HCT116 (cell line): ENCODE measurements at regions not wholly inside any gene's neighbourhood (a gene's known extent, or its start where the extent isn't known, plus 50 kb on each side); places are given as distances from the start of the nearest gene placed in this dataset.
"Not testable (repeated sequence)": the region's sequence is repeated elsewhere in the genome, so short reads cannot be mapped to it uniquely, and the experiment has no call there.

Source experiments
- ATAC-seq: fragments of 200-7000 bp; cut with Tn5 transposase; 2 replicates; pipeline ENCODE4 v1.9.1; 2020; ENCODE audit warnings: mild to moderate bottlenecking, moderate library complexity
- BruUV-seq: library from RNA; stranded (reverse); fragments of 400-500 nt; replicated peaks from 2 replicates; lab custom pipeline; 2021; lab: Mats Ljungman, UMichigan
- CTCF ChIA-PET: fragments of 300-600 bp; sonication (Branson Sonifier 250); formaldehyde crosslinking; loops from one replicate; lab custom pipeline; 2021; ENCODE audit warnings: antibody characterized with exemption; lab: Charles Lee
- POLR2A ChIA-PET: fragments of 300-600, 350-600 bp; sonication (Branson Sonifier 250); formaldehyde crosslinking; loops from one replicate; lab custom pipeline; 2021; ENCODE audit warnings: antibody characterized with exemption; lab: Charles Lee
- RAD21 ChIA-PET, 2 experiments: fragments of 300-600 bp; sonication (Branson Sonifier 250); formaldehyde crosslinking; loops; one replicate each; lab custom pipeline; 2023; ENCODE audit warnings: low total read pairs in 2 of 2; ENCODE audit not compliant: uncharacterized antibody in 2 of 2, unreplicated experiment in 2 of 2, low non-redundant PET in 1 of 2; lab: Charles Lee
- DNase-seq: peaks from one replicate; pipeline ENCODE4 v3.0.0-alpha.2; 2010; ENCODE audit warnings: low read depth, low spot score
- H2AFZ ChIP-seq: fragments of 200-600 bp; shearing (Covaris generic), sonication (generic); 2 replicates; pipeline ENCODE4 v1.6.1; 2017; ENCODE audit warnings: low read depth, mixed run types, mixed read lengths, antibody characterized with exemption, low read length; ENCODE audit not compliant: poor library complexity, severe bottlenecking
- H3K27ac ChIP-seq: 2 replicates; pipeline ENCODE4 v1.5.1; 2012; ENCODE audit warnings: low read depth, low read length
- H3K27me3 ChIP-seq: fragments of 200-600 bp; sonication (generic); 2 replicates; pipeline ENCODE4 v1.6.1; 2016; ENCODE audit warnings: mixed run types, low read length, mixed read lengths; ENCODE audit not compliant: insufficient read depth
- H3K36me3 ChIP-seq, 2 experiments: fragments of 200-500 bp in 1 of 2; fragments of 200-600 bp in 1 of 2; sonication (Bioruptor generic) in 1 of 2; sonication (generic) in 1 of 2; 2 replicates each; pipeline versions ENCODE4 v1.5.1 to v1.6.1; 2014 to 2016; ENCODE audit warnings: low read length in 2 of 2, inconsistent platforms in 1 of 2, mixed read lengths in 1 of 2, mixed run types in 1 of 2; ENCODE audit not compliant: insufficient read depth in 2 of 2, control insufficient read depth in 1 of 2
- H3K4me1 ChIP-seq, 2 experiments: fragments of 200-600 bp in 1 of 2; sonication (generic) in 1 of 2; 2 replicates each; pipeline versions ENCODE4 v1.5.1 to v1.6.1; 2012 to 2017; ENCODE audit warnings: low read length in 2 of 2, inconsistent platforms in 1 of 2, mild to moderate bottlenecking in 1 of 2, mixed read lengths in 1 of 2, mixed run types in 1 of 2, moderate library complexity in 1 of 2; ENCODE audit not compliant: insufficient read depth in 2 of 2, control insufficient read depth in 1 of 2
- H3K4me2 ChIP-seq: fragments of 200-600 bp; sonication (generic); 2 replicates; pipeline ENCODE4 v1.6.1; 2017; ENCODE audit warnings: mixed run types, low read length, mixed read lengths
- H3K4me3 ChIP-seq, 2 experiments: fragments of 200-600 bp in 1 of 2; sonication (generic) in 1 of 2; replicated peaks in 1 of 2; 2 replicates each; pipeline ENCODE4 v1.5.1; 2011 to 2016; ENCODE audit warnings: low read length in 2 of 2, control low read depth in 1 of 2, low read depth in 1 of 2, mild to moderate bottlenecking in 1 of 2, mixed read lengths in 1 of 2, mixed run types in 1 of 2
- H3K79me2 ChIP-seq: fragments of 200-600 bp; sonication (generic); 2 replicates; pipeline ENCODE4 v1.6.1; 2017; ENCODE audit warnings: mild to moderate bottlenecking, mixed run types, low read length, moderate library complexity, mixed read lengths; ENCODE audit not compliant: insufficient read depth
- H3K9ac ChIP-seq: fragments of 200-600 bp; sonication (generic); 2 replicates; pipeline ENCODE4 v1.6.1; 2016; ENCODE audit warnings: low read length, mixed read lengths
- H3K9me2 ChIP-seq: fragments of 200-600 bp; sonication (generic), shearing (Covaris generic); 2 replicates; pipeline ENCODE4 v1.6.1; 2017; ENCODE audit warnings: mixed run types, mild to moderate bottlenecking, moderate library complexity; ENCODE audit not compliant: insufficient read depth
- H3K9me3 ChIP-seq, 2 experiments: fragments of 200-500 bp in 1 of 2; fragments of 200-600 bp in 1 of 2; sonication (Bioruptor generic) in 1 of 2; sonication (generic) in 1 of 2; 2 replicates each; pipeline ENCODE4 v1.6.1; 2014 to 2017; ENCODE audit warnings: low read length in 2 of 2, mixed read lengths in 2 of 2, inconsistent platforms in 1 of 2, low read depth in 1 of 2, mild to moderate bottlenecking in 1 of 2, mixed run types in 1 of 2, moderate library complexity in 1 of 2; ENCODE audit not compliant: control insufficient read depth in 1 of 2, insufficient read depth in 1 of 2
- H4K20me1 ChIP-seq: fragments of 200-600 bp; sonication (generic), shearing (Covaris generic); 2 replicates; pipeline ENCODE4 v1.6.1; 2017; ENCODE audit warnings: mixed run types, mild to moderate bottlenecking, moderate library complexity; ENCODE audit not compliant: insufficient read depth
- ATF3 ChIP-seq: IDR thresholded peaks from 2 replicates; pipeline ENCODE4 v1.6.1; 2012
- CBX3 ChIP-seq: IDR thresholded peaks from 2 replicates; pipeline ENCODE4 v1.6.1; 2012; ENCODE audit warnings: low read depth
- CEBPB ChIP-seq: IDR thresholded peaks from 2 replicates; pipeline ENCODE4 v1.6.1; 2012; ENCODE audit warnings: low read depth
- CTCF ChIP-seq, 3 experiments: fragments of 200-600 bp in 1 of 3; sonication (generic) in 1 of 3; IDR thresholded peaks in 2 of 3; conservative IDR thresholded peaks in 1 of 3; 2 replicates each; pipeline ENCODE4 v1.5.1; 2012 to 2017; ENCODE audit warnings: low read depth in 2 of 3, low read length in 2 of 3, antibody characterized with exemption in 1 of 3, borderline replicate concordance in 1 of 3, control low read depth in 1 of 3, mild to moderate bottlenecking in 1 of 3, mixed read lengths in 1 of 3, mixed run types in 1 of 3, moderate library complexity in 1 of 3; ENCODE audit not compliant: insufficient read depth in 1 of 3
- JUND ChIP-seq: IDR thresholded peaks from 2 replicates; pipeline ENCODE4 v1.6.1; 2012
- MAX ChIP-seq: IDR thresholded peaks from 2 replicates; pipeline ENCODE4 v1.6.1; 2012
- POLR2A ChIP-seq: IDR thresholded peaks from 2 replicates; pipeline ENCODE4 v1.7.0; 2011; ENCODE audit warnings: borderline replicate concordance; ENCODE audit not compliant: insufficient read depth, insufficient read length; ENCODE audit errors: extremely low read depth
- RAD21 ChIP-seq: IDR thresholded peaks from 2 replicates; pipeline ENCODE4 v1.6.1; 2012; ENCODE audit warnings: low read depth, mild to moderate bottlenecking
- REST ChIP-seq: IDR thresholded peaks from 2 replicates; pipeline ENCODE4 v1.6.1; 2012; ENCODE audit warnings: low read depth
- ZBTB33 ChIP-seq: IDR thresholded peaks from 2 replicates; pipeline ENCODE4 v1.6.1; 2011; ENCODE audit warnings: mild to moderate bottlenecking, low read length, moderate library complexity; ENCODE audit not compliant: insufficient replicate concordance; ENCODE audit errors: extremely low read depth
- ZFX ChIP-seq: fragments of 450-650 bp; IDR thresholded peaks from 2 replicates; pipeline ENCODE4 v1.6.1; 2017
- intact Hi-C: fragments of 100-400 bp; cut with micrococcal nuclease; formaldehyde crosslinking; loops from 2 replicates; pipeline ENCODE4 v1.10.0; 2022

GRCh38 chr3:773433-773832 is 319.4 kb upstream of the CNTN6 start:
- BruUV-seq, POLR2A ChIA-PET, CTCF ChIA-PET: not testable (repeated sequence)

GRCh38 chr3:775178-775880 is 317.5 kb upstream of the CNTN6 start:
- Histone ChIP-seq H3K27me3 (no peaks in the 10 kb centered on the region), H3K79me2 (no peaks in the 10 kb centered on the region), H3K4me1 (no peaks in the 10 kb centered on the region), H3K36me3 (no peaks in the 10 kb centered on the region), H3K4me2 (no peak overlapping the region), H2AFZ (no peak overlapping the region), H3K9me3 (peaks cover 24% of the 10 kb centered on the region in 2 experiments; a peak in 3 of 4 replicates), H3K4me3 (no peak overlapping the region), H3K9me2 (no peaks in the 10 kb centered on the region), H3K9ac (no peak overlapping the region), H3K27ac (no peak overlapping the region), H4K20me1 (no peaks in the 10 kb centered on the region)
- ChIA-PET RAD21 (no interaction called here), POLR2A (no interaction called here), CTCF (no interaction called here)
- no TSS peak for BruUV-seq
- intact Hi-C loops = no loop called here
- DNase-seq (no peak), ATAC-seq (no peak)
- no peak for TF ChIP-seq ATF3
- TF ChIP-seq ZFX = no peak
- no peak for TF ChIP-seq REST
- TF ChIP-seq MAX = no peak
- no peak for TF ChIP-seq POLR2A
- TF ChIP-seq CTCF (IDR thresholded peaks at IDR 0.05 in 2 of 3, conservative IDR thresholded peaks at IDR 0.05 in 1 of 3; ENCODE audit: borderline replicate concordance in 1 of 3, insufficient read depth in 1 of 3, low read depth in 2 of 3, low read length in 2 of 3) = no peak
- TF ChIP-seq RAD21 = no peak
- TF ChIP-seq ZBTB33 = no peak
- no peak for TF ChIP-seq CBX3
- TF ChIP-seq JUND = no peak
- no peak for TF ChIP-seq CEBPB

More at GRCh38 chr3:773433-773832, 319.4 kb upstream of the CNTN6 start:
- H3K79me2 ChIP-seq, intact Hi-C loops, H3K9ac ChIP-seq, H2AFZ ChIP-seq, RAD21 ChIA-PET, ATAC-seq, H3K4me3 ChIP-seq, H3K36me3 ChIP-seq, H3K4me1 ChIP-seq, H3K9me2 ChIP-seq, H3K27ac ChIP-seq, H4K20me1 ChIP-seq, DNase-seq, H3K4me2 ChIP-seq, H3K27me3 ChIP-seq: not testable (repeated sequence)
- peaks cover 22 to 29% of the 10 kb centered on the region in 2 experiments; a peak in 3 of 4 replicates for H3K9me3 ChIP-seq
